HG02870 (cell line): ENCODE measurements at regions not wholly inside any gene's neighbourhood (a gene's known extent, or its start where the extent isn't known, plus 50 kb on each side); places are given as distances from the start of the nearest gene placed in this dataset.

Experiments
- ATAC-seq: cut with Tn5 transposase; IDR thresholded peaks from one replicate; pipeline ENCODE4 v1.9.1; 2021; ENCODE audit warnings: mild to moderate bottlenecking, moderate library complexity; ENCODE audit not compliant: unreplicated experiment

GRCh38 chr2:163462993-163463392 lies 272.8 kb downstream of the FIGN start:
- ATAC-seq: no peak

GRCh38 chr2:163459986-163460385 lies 275.8 kb downstream of the FIGN start:
- ATAC-seq: no peak

GRCh38 chr2:163456953-163457743 lies 278.7 kb downstream of the FIGN start:
- ATAC-seq: no peak

- peak; percentile 47 for ATAC-seq
Observed at GRCh38 chr2:163455815-163456214, 280.0 kb downstream of the FIGN start.

GRCh38 chr2:163453920-163454319 lies 281.9 kb downstream of the FIGN start:
- no peak for ATAC-seq

GRCh38 chr2:163441603-163442002 lies 294.2 kb downstream of the FIGN start:
- no peak for ATAC-seq

- ATAC-seq: no peak
Observed at GRCh38 chr2:163436963-163437362, 298.8 kb downstream of the FIGN start.

GRCh38 chr2:163428187-163428586 lies 307.6 kb downstream of the FIGN start:
- ATAC-seq: no peak

- no peak for ATAC-seq
Observed at GRCh38 chr2:163420604-163421003, 315.2 kb downstream of the FIGN start.

- no peak for ATAC-seq
Observed at GRCh38 chr2:163419000-163419830, 316.6 kb downstream of the FIGN start.

- no peak for ATAC-seq
Observed at GRCh38 chr2:163417596-163418337, 318.0 kb downstream of the FIGN start.

- ATAC-seq: no peak
Observed at GRCh38 chr2:163414121-163414520, 321.7 kb downstream of the FIGN start.

GRCh38 chr2:163407296-163407695 lies 328.5 kb downstream of the FIGN start:
- no peak for ATAC-seq

GRCh38 chr2:163405298-163405697 lies 330.5 kb downstream of the FIGN start:
- ATAC-seq: no peak

- no peak for ATAC-seq
Observed at GRCh38 chr2:163401481-163401880, 334.3 kb downstream of the FIGN start.

- ATAC-seq: no peak
Observed at GRCh38 chr2:163397451-163397850, 338.4 kb downstream of the FIGN start.

GRCh38 chr2:163395602-163396001 lies 340.2 kb downstream of the FIGN start:
- ATAC-seq: no peak

GRCh38 chr2:163389838-163390237 lies 346.0 kb downstream of the FIGN start:
- no peak for ATAC-seq

GRCh38 chr2:163375472-163375871 lies 360.3 kb downstream of the FIGN start:
- no peak for ATAC-seq

- ATAC-seq: no peak
Observed at GRCh38 chr2:163375070-163375469, 360.7 kb downstream of the FIGN start.

GRCh38 chr2:163374282-163374681 lies 361.5 kb downstream of the FIGN start:
- no peak for ATAC-seq
